DOHH2 (cell line): ENCODE measurements at regions not wholly inside any gene's neighbourhood (a gene's known extent, or its start where the extent isn't known, plus 50 kb on each side); places are given as distances from the start of the nearest gene placed in this dataset.

ENCODE experiments used
- CTCF ChIP-seq: fragments of 200-600 bp; sonication (generic); IDR thresholded peaks from one replicate; pipeline ENCODE4 v1.5.1; 2014; ENCODE audit warnings: antibody characterized with exemption, mild to moderate bottlenecking, low read depth, low read length; ENCODE audit not compliant: poor library complexity, severe bottlenecking
- EZH2phosphoT487 ChIP-seq: fragments of 200-600 bp; sonication (generic); IDR thresholded peaks from 2 replicates; pipeline ENCODE4 v1.6.1; 2017; ENCODE audit warnings: borderline replicate concordance, mild to moderate bottlenecking, antibody characterized with exemption, low read length, moderate library complexity, mixed read lengths

DNA sequence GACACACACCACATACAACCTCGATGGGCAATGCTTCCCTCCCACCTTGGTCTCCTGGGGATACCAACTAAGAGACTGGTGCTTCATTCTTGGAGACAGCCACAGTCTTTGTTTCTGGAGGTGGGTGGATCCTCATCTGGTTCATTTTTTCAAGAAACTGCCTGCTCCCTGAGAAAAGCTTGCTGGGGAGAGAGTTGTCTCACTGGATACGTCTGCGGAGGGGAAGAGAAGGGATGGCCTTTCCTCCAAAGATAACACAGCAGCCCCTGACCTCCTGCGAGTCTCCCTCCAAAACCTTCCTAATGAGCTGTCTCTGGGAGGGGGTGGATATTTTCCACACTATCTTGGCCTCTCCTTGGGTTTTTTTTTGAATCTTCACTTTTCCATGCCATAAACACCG, 221.2 kb downstream of the SOX9 start:
- no peak for TF ChIP-seq CTCF
- TF ChIP-seq EZH2phosphoT487 = no peak
